GM23248 (cell line): ENCODE measurements at regions not wholly inside any gene's neighbourhood (a gene's known extent, or its start where the extent isn't known, plus 50 kb on each side); places are given as distances from the start of the nearest gene placed in this dataset.

Experiments
- EZH2 ChIP-seq: fragments of 200-600 bp; sonication (generic); IDR thresholded peaks from 2 replicates; pipeline ENCODE4 v1.6.1; 2018; ENCODE audit warnings: antibody characterized with exemption, mild to moderate bottlenecking; ENCODE audit not compliant: insufficient read depth, poor library complexity, severe bottlenecking
- EZH2phosphoT487 ChIP-seq: fragments of 200-600 bp; sonication (generic); IDR thresholded peaks from 2 replicates; pipeline ENCODE4 v1.6.1; 2018; ENCODE audit warnings: antibody characterized with exemption, moderate library complexity, mild to moderate bottlenecking, low read depth; ENCODE audit not compliant: insufficient read depth

DNA sequence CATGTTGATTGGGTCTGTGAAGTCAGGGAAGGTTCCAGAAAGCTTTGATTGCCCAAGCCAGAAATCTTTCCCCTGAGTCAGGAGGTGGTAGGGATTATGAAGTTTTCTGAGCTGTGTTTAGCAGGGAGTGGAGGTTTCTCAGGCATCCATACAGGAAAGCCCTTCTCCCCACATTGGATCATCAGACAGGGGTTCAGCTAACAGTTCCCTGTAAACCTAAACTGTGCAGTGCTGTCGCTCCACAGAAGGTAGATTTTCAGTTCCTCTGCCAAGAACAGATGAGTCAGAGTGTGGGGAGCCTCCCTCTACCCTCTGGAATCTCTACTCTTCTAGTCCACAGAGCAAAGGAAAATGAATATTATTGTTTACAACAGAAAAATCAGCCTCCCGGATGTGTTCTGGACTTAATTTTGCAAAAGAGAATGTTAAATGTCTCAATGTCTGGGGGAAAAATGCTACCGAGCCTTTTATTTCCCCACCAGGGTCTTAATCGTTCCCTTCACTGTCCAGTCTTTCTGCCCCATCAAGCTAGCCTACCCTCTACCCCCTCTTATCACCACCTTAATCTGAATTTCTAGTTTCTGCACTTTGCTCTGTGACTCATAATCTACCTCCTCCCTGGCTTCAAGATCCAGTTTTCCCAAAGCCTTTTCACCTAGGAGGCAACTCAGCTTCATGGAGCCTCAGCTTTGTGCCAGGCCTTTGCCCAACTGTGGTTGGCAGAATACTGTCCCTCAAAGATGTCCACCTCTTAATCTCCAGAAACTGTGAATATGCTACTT, 355.6 kb downstream of the PRDM2 start:
- no peak for TF ChIP-seq EZH2
- no peak for TF ChIP-seq EZH2phosphoT487
